ENCODE measurements at regions not wholly inside any gene's neighbourhood (a gene's known extent, or its start where the extent isn't known, plus 50 kb on each side); places are given as distances from the start of the nearest gene placed in this dataset.

DNA sequence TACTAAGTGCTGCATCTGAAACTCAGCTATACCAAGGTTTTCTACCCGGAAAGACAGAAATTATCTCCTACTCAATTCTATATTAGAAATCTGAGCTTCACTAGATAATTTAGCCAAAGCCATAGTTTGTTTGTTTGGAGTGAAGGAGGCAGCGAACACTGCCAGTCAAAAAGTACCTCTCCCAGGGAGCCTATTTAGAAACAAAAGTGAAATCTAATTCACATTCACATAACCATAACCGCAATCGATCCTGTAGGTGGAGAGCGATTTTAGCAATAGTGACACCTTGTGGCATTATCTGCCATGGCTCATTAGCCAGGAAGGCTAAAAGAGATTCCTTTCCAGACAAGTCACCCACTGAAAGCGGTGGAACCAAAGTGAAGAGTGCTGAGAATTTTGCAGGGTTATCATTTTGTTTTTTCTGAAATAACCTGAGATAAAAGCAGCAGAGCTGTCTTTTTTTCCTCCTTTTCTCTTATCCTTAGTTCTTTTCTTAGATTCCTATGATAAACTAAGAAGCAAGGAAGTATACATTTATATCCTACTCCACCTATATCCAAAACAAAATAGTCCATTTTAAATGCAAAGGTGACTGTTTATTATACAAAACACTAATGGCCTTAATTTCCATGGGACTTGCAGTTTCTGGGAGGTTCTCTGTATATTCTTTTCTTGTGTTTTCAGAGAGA is 83.7 kb upstream of the BET1 start:
- peak overlapping the region; percentile 49; the same call in 1 of the 2 replicates for H4K91ac ChIP-seq (ENCODE audit: insufficient read depth, low read depth, low read length)
- no peak overlapping the region for H2AFZ ChIP-seq (replicated peaks; ENCODE audit: low read length, poor library complexity)
- WGBS, 2 experiments (ENCODE audit: extremely low coverage in 2 of 2, insufficient read length in 1 of 2) = no CpG with 5 or more reads among the region's 6 CpGs
- H2BK20ac ChIP-seq (ENCODE audit: low read depth, low read length) = no peak overlapping the region; the same call in 1 of the 2 replicates
- peak overlapping the region; percentile 6 for H2BK120ac ChIP-seq (ENCODE audit: low read depth, low read length)
- H3K56ac ChIP-seq (ENCODE audit: extremely low read depth, insufficient read depth, low read length) = no peak overlapping the region
- no peaks in the 10 kb centered on the region for H3K36me3 ChIP-seq (ENCODE audit: control insufficient read depth, insufficient read depth, low read length)
- H2BK5ac ChIP-seq (ENCODE audit: low read depth, low read length, poor library complexity, severe bottlenecking) = peak overlapping the region; percentile 77
- H2BK15ac ChIP-seq (ENCODE audit: low read depth, low read length) = peak overlapping the region; percentile 61; the same call in 1 of the 3 replicates
- H3K9me1 ChIP-seq (ENCODE audit: insufficient read depth, low read length) = no peaks in the 10 kb centered on the region
- no peak overlapping the region for H3K23ac ChIP-seq (ENCODE audit: low read depth, low read length)
- H3K9ac ChIP-seq (ENCODE audit: low read depth, low read length) = peak overlapping the region; percentile 44; the same call in 1 of the 2 replicates
- H4K20me1 ChIP-seq (ENCODE audit: insufficient read depth, low read length) = no peaks in the 10 kb centered on the region
- H3K4ac ChIP-seq (ENCODE audit: low read depth, low read length) = no peak overlapping the region
- H3K4me2 ChIP-seq (ENCODE audit: low read depth, low read length) = peak overlapping the region; percentile 70; the same call in 1 of the 2 replicates
- H3K4me3 ChIP-seq (ENCODE audit: insufficient read depth, low read depth, low read length) = peak overlapping the region; percentile 15; the same call in 1 of the 2 replicates
- POLR2A ChIA-PET (ENCODE audit: unreplicated experiment) = interaction anchor here (0.6 kb wide), 1 partner anchor 24 kb away, joined by 5 read pairs; no protein-coding TSS in a partner anchor
- H3K14ac ChIP-seq (replicated peaks; ENCODE audit: low read depth, low read length) = peak overlapping the region; percentile 47; the same call in 1 of the 2 replicates
- ATAC-seq (ENCODE audit: low read depth) (peak; percentile 87), DNase-seq (peak; percentile 85)
- in situ Hi-C loops (cut with MboI; ENCODE audit: low sequenced_read_pairs) = no loop called here
- H3K18ac ChIP-seq (ENCODE audit: low read depth, low read length) = peak overlapping the region; percentile 89; the same call in 1 of the 2 replicates
- no peak overlapping the region for H2AK9ac ChIP-seq (replicated peaks; ENCODE audit: low read depth, low read length, poor library complexity)
- H3K27ac ChIP-seq (ENCODE audit: insufficient read depth, low read length) = no peak overlapping the region
- dilution Hi-C loops (cut with HindIII; ENCODE audit: low sequenced_read_pairs, unreplicated experiment) = no loop called here
- TF ChIP-seq, protein P1, sequence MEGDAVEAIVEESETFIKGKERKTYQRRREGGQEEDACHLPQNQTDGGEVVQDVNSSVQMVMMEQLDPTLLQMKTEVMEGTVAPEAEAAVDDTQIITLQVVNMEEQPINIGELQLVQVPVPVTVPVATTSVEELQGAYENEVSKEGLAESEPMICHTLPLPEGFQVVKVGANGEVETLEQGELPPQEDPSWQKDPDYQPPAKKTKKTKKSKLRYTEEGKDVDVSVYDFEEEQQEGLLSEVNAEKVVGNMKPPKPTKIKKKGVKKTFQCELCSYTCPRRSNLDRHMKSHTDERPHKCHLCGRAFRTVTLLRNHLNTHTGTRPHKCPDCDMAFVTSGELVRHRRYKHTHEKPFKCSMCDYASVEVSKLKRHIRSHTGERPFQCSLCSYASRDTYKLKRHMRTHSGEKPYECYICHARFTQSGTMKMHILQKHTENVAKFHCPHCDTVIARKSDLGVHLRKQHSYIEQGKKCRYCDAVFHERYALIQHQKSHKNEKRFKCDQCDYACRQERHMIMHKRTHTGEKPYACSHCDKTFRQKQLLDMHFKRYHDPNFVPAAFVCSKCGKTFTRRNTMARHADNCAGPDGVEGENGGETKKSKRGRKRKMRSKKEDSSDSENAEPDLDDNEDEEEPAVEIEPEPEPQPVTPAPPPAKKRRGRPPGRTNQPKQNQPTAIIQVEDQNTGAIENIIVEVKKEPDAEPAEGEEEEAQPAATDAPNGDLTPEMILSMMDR (conservative IDR thresholded peaks at IDR 0.05; ENCODE audit: low read depth, low read length) = peak; percentile 78
- TF ChIP-seq MXI1 (IDR thresholded peaks at IDR 0.05; ENCODE audit: borderline replicate concordance, low read depth, low read length) = no peak
- no peak for TF ChIP-seq CHD1 (IDR thresholded peaks at IDR 0.05; ENCODE audit: low read depth, low read length)
- no peak for TF ChIP-seq MAFK (IDR thresholded peaks at IDR 0.05; ENCODE audit: low read depth, low read length)
- TF ChIP-seq RAD21 (IDR thresholded peaks at IDR 0.05; ENCODE audit: low read length) = peak; percentile 84
- peak; percentile 94 for TF ChIP-seq SMC3 (IDR thresholded peaks at IDR 0.05; ENCODE audit: low read depth, low read length)
- no peak for TF ChIP-seq POLR2A (IDR thresholded peaks at IDR 0.05; ENCODE audit: low read depth, low read length)
- TF ChIP-seq RCOR1 (IDR thresholded peaks at IDR 0.05; ENCODE audit: insufficient replicate concordance, low read length) = no peak
- TF ChIP-seq NFE2L2 (IDR thresholded peaks at IDR 0.05; ENCODE audit: low read depth, low read length) = no peak
- no peak overlapping the region for H2AK5ac ChIP-seq (ENCODE audit: low read depth, low read length)
- no TSS peak for BruUV-seq (replicated peaks)
- no peaks in the 10 kb centered on the region for H3K27me3 ChIP-seq (ENCODE audit: control insufficient read depth, insufficient read depth, low read length)
- peak overlapping the region; percentile 77; the same call in 1 of the 2 replicates for H4K5ac ChIP-seq (ENCODE audit: low read depth, low read length)
- CTCF ChIA-PET = interaction anchor here (0.6 to 1.6 kb wide), 9 partner anchors 10 to 291 kb away, joined by 3 to 10 read pairs (median 4); partner anchors contain the start of gene GNGT1
- no peaks in the 10 kb centered on the region for H3K9me3 ChIP-seq (ENCODE audit: control insufficient read depth, insufficient read depth, low read length)
- intact Hi-C loops (cut with micrococcal nuclease) = loop anchor here (1.0 to 5.0 kb wide), 6 partner anchors 135 to 373 kb away; no protein-coding TSS in a partner anchor
- H3K79me1 ChIP-seq (ENCODE audit: low read depth in 1 of 2, low read length in 2 of 2) = no peaks in the 10 kb centered on the region
- peaks cover 9% of the 10 kb centered on the region for H3K4me1 ChIP-seq (ENCODE audit: control insufficient read depth, insufficient read depth, low read length)
- H4K8ac ChIP-seq (ENCODE audit: low read depth in 2 of 2, low read length in 2 of 2) = peak overlapping the region in 1 of 2 experiments; percentile 71; a peak in 2 of 4 replicates

Measured in IMR-90 (cell line).